Prostate gland (tissue), 2 donors: ENCODE measurements at regions not wholly inside any gene's neighbourhood (a gene's known extent, or its start where the extent isn't known, plus 50 kb on each side); places are given as distances from the start of the nearest gene placed in this dataset.

Source experiments
- POLR2A ChIP-seq: fragments of 450-650 bp; IDR thresholded peaks from one replicate; pipeline ENCODE4 v1.6.1; 2016; ENCODE audit warnings: antibody characterized with exemption, mild to moderate bottlenecking
- POLR2AphosphoS5 ChIP-seq: sonication (generic); formaldehyde crosslinking; IDR thresholded peaks from one replicate; pipeline ENCODE4 v1.6.1; 2017; ENCODE audit warnings: antibody characterized with exemption
- TF ChIP-seq, protein P1 (sequence below), 4 experiments: fragments of 200-600 bp in 2 of 4; fragments of 450-650 bp in 2 of 4; sonication (generic) in 2 of 4; IDR thresholded peaks; 1 replicate in 3 of 4; 2 replicates in 1 of 4; pipeline ENCODE4 v1.5.1; 2016 to 2019; ENCODE audit warnings: antibody characterized with exemption in 4 of 4, mild to moderate bottlenecking in 2 of 4, moderate library complexity in 2 of 4

DNA sequence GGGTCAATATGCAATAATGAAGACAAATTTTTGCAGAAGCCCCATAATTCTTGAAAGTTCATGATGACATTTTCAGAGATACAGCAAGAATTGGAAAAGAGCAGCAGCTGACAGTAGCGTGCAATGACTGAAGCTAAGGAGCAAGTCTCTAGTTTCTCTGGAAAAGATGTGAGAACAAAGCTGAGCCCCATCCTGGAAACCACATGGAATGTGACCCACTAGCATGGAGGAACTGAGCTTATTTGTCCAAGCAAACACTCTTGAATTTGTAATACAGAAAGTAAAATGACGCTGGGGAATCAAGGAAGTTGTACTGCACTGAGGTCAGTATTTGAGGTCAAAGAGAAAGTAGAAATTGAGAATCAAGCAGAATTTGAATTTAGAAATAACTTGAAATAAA is 1447.2 kb downstream of the FSTL5 start:
- TF ChIP-seq, protein P1, sequence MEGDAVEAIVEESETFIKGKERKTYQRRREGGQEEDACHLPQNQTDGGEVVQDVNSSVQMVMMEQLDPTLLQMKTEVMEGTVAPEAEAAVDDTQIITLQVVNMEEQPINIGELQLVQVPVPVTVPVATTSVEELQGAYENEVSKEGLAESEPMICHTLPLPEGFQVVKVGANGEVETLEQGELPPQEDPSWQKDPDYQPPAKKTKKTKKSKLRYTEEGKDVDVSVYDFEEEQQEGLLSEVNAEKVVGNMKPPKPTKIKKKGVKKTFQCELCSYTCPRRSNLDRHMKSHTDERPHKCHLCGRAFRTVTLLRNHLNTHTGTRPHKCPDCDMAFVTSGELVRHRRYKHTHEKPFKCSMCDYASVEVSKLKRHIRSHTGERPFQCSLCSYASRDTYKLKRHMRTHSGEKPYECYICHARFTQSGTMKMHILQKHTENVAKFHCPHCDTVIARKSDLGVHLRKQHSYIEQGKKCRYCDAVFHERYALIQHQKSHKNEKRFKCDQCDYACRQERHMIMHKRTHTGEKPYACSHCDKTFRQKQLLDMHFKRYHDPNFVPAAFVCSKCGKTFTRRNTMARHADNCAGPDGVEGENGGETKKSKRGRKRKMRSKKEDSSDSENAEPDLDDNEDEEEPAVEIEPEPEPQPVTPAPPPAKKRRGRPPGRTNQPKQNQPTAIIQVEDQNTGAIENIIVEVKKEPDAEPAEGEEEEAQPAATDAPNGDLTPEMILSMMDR (IDR thresholded peaks at IDR 0.05), result no peak
- TF ChIP-seq POLR2A (no peak), POLR2AphosphoS5 (no peak)
